ENCODE measurements at regions not wholly inside any gene's neighbourhood (a gene's known extent, or its start where the extent isn't known, plus 50 kb on each side); places are given as distances from the start of the nearest gene placed in this dataset.

DNA sequence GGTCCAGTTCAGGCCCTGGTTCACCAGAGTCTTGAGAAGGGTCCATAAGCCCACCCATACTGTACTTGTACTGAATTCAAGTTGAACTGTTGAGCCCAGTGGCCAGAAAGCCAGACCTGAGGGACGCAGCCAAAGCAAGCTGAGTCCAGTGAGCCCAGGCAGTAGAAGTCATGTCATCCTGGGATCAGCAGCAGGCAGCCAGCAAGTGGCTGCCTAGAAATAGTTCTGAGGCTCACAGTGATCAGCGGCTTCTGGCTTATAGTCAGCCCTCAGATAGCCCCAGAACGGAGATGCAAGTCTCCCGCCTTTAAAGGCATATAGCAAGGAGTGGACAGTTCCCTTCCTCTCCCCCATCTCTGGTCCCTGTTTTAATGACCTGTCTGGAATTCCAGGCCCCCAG is 347.1 kb downstream of the FBXW7 start:
- H3K9ac ChIP-seq (ENCODE audit: extremely low read depth, insufficient read length, low read length), result no peak overlapping the region
- no peak overlapping the region for H4K5ac ChIP-seq (ENCODE audit: insufficient read length, low read depth, low read length)
- 0 out of 2 replicates have a peak overlapping the region, but pooled peaks have one; percentile 83 for H2BK15ac ChIP-seq (ENCODE audit: low read depth, low read length)
- no peak overlapping the region; a peak in 1 of 5 replicates for H3K4me3 Mint-ChIP-seq
- H3K23me2 ChIP-seq (ENCODE audit: insufficient read length, low read depth, low read length, poor library complexity, severe bottlenecking), result no peaks in the 10 kb centered on the region
- no peak overlapping the region for H3K27ac ChIP-seq (ENCODE audit: insufficient read length, low read depth, low read length)
- no peak overlapping the region for H3K56ac ChIP-seq (ENCODE audit: insufficient read length, low read depth, low read length)
- H3K9me3 Mint-ChIP-seq, result peaks cover under 1 to 2% of the 10 kb centered on the region in 2 experiments; a peak in 3 of 5 replicates
- no peak overlapping the region for H3K4me2 ChIP-seq (ENCODE audit: insufficient read depth, insufficient read length, low read length)
- H3K36me3 Mint-ChIP-seq (ENCODE audit: insufficient read depth in 1 of 3, low read depth in 3 of 3), result peaks cover 0 to under 1% (median 0%) of the 10 kb centered on the region in 3 experiments; a peak in 2 of 7 replicates
- no peak overlapping the region for H4K91ac ChIP-seq (ENCODE audit: insufficient read length, low read depth, low read length)
- no peaks in the 10 kb centered on the region for H3K4me1 Mint-ChIP-seq
- no peak overlapping the region for H3K18ac ChIP-seq (ENCODE audit: insufficient read length, low read depth, low read length)
- no peaks in the 10 kb centered on the region; the same call in 1 of the 2 replicates for H3K27me3 Mint-ChIP-seq (ENCODE audit: low read depth)
- no CpG with 5 or more reads among the region's 4 CpGs for WGBS (ENCODE audit: extremely low coverage, insufficient read length, low lambda C conversion rate)
- no peak overlapping the region for H2BK120ac ChIP-seq (ENCODE audit: low read depth, low read length, poor library complexity, severe bottlenecking)
- no peak overlapping the region for H3K4ac ChIP-seq (ENCODE audit: low read depth, low read length)
- no peaks in the 10 kb centered on the region for H3K79me2 ChIP-seq (ENCODE audit: insufficient read depth, low read length)
- no peak overlapping the region for H2BK20ac ChIP-seq (ENCODE audit: low read depth, low read length, poor library complexity, severe bottlenecking)
- H2BK12ac ChIP-seq (ENCODE audit: insufficient read length, low read depth, low read length), result no peak overlapping the region
- no peak overlapping the region for H4K8ac ChIP-seq (replicated peaks; ENCODE audit: insufficient read length, low read depth, low read length)
- no peaks in the 10 kb centered on the region for H3K9me3 ChIP-seq (ENCODE audit: control insufficient read depth, low read depth, low read length)
- no peak overlapping the region for H2AFZ ChIP-seq (ENCODE audit: low read length)
- no peaks in the 10 kb centered on the region for H4K20me1 ChIP-seq (ENCODE audit: control insufficient read depth, insufficient read depth, insufficient read length)
- H3K79me1 ChIP-seq (ENCODE audit: insufficient read depth, low read depth, low read length, poor library complexity, severe bottlenecking), result no peaks in the 10 kb centered on the region
- H2BK5ac ChIP-seq (ENCODE audit: insufficient read length, low read length), result no peak overlapping the region
- H3K4me1 ChIP-seq (ENCODE audit: insufficient read depth, low read length), result no peaks in the 10 kb centered on the region
- no peak overlapping the region for H3T11ph ChIP-seq (ENCODE audit: low read length)
- no peak overlapping the region for H3K23ac ChIP-seq (ENCODE audit: insufficient read length, low read depth, low read length)
- TF ChIP-seq, protein P1, sequence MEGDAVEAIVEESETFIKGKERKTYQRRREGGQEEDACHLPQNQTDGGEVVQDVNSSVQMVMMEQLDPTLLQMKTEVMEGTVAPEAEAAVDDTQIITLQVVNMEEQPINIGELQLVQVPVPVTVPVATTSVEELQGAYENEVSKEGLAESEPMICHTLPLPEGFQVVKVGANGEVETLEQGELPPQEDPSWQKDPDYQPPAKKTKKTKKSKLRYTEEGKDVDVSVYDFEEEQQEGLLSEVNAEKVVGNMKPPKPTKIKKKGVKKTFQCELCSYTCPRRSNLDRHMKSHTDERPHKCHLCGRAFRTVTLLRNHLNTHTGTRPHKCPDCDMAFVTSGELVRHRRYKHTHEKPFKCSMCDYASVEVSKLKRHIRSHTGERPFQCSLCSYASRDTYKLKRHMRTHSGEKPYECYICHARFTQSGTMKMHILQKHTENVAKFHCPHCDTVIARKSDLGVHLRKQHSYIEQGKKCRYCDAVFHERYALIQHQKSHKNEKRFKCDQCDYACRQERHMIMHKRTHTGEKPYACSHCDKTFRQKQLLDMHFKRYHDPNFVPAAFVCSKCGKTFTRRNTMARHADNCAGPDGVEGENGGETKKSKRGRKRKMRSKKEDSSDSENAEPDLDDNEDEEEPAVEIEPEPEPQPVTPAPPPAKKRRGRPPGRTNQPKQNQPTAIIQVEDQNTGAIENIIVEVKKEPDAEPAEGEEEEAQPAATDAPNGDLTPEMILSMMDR (conservative IDR thresholded peaks at IDR 0.05), result no peak
- H3K27ac Mint-ChIP-seq, result peak overlapping the region in 1 of 3 experiments; percentile 40; a peak in 1 of 7 replicates
- no peak for DNase-seq
- H2AK5ac ChIP-seq (ENCODE audit: insufficient read length, low read length), result no peak overlapping the region
- no peaks in the 10 kb centered on the region for H3K27me3 ChIP-seq (ENCODE audit: insufficient read depth, low read length)
- H3K14ac ChIP-seq (ENCODE audit: insufficient read depth, low read length), result no peak overlapping the region; the same call in 1 of the 2 replicates
